IMR-90 (cell line): ENCODE measurements at regions not wholly inside any gene's neighbourhood (a gene's known extent, or its start where the extent isn't known, plus 50 kb on each side); places are given as distances from the start of the nearest gene placed in this dataset.

Experiments used
- ATAC-seq: fragments of 200-7000 bp; cut with Tn5 transposase; 2 replicates; pipeline ENCODE4 v1.9.1; 2020; ENCODE audit warnings: low read depth, mild to moderate bottlenecking, moderate library complexity
- BruUV-seq: library from RNA; stranded (reverse); fragments of 400-500 nt; replicated peaks from 2 replicates; lab custom pipeline; 2021; lab: Mats Ljungman, UMichigan
- CTCF ChIA-PET: fragments of 300-600 bp; formaldehyde crosslinking; extraction: SDS; loops from one replicate; lab custom pipeline; 2021; ENCODE audit warnings: antibody characterized with exemption; lab: Yijun Ruan, JAX
- POLR2A ChIA-PET: fragments of 300-600 bp; sonication (Branson Sonifier 250); formaldehyde crosslinking; loops from one replicate; lab custom pipeline; 2022; ENCODE audit warnings: antibody characterized with exemption; ENCODE audit not compliant: unreplicated experiment; lab: Charles Lee
- DNase-seq: peaks from one replicate; pipeline ENCODE4 v3.0.0; 2013
- H2AFZ ChIP-seq: replicated peaks from 2 replicates; pipeline ENCODE3; 2013; ENCODE audit warnings: low read length, mild to moderate bottlenecking; ENCODE audit not compliant: poor library complexity
- H2AK5ac ChIP-seq: 2 replicates; pipeline ENCODE4 v1.6.1; 2013; ENCODE audit warnings: low read depth, low read length, inconsistent platforms
- H2AK9ac ChIP-seq: replicated peaks from 2 replicates; pipeline ENCODE3; 2013; ENCODE audit warnings: mild to moderate bottlenecking, low read depth, low read length, moderate library complexity; ENCODE audit not compliant: poor library complexity
- H2BK120ac ChIP-seq: 2 replicates; pipeline ENCODE4 v1.6.1; 2013; ENCODE audit warnings: low read depth, low read length, inconsistent platforms
- H2BK15ac ChIP-seq: 3 replicates; pipeline ENCODE4 v1.6.1; 2013; ENCODE audit warnings: low read depth, low read length, inconsistent platforms
- H2BK20ac ChIP-seq: 2 replicates; pipeline ENCODE4 v1.6.1; 2013; ENCODE audit warnings: low read depth, mild to moderate bottlenecking, inconsistent platforms, low read length, moderate library complexity
- H2BK5ac ChIP-seq: 2 replicates; pipeline ENCODE4 v1.6.1; 2013; ENCODE audit warnings: mild to moderate bottlenecking, low read depth, low read length, inconsistent platforms; ENCODE audit not compliant: poor library complexity, severe bottlenecking
- H3K14ac ChIP-seq: replicated peaks from 2 replicates; pipeline ENCODE4 v1.6.1; 2013; ENCODE audit warnings: low read depth, low read length, inconsistent platforms
- H3K18ac ChIP-seq: 2 replicates; pipeline ENCODE4 v1.6.1; 2013; ENCODE audit warnings: low read depth, low read length, control low read depth
- H3K23ac ChIP-seq: 2 replicates; pipeline ENCODE4 v1.6.1; 2013; ENCODE audit warnings: low read depth, low read length, inconsistent platforms
- H3K27ac ChIP-seq: 2 replicates; pipeline ENCODE4 v1.5.1; 2013; ENCODE audit warnings: mild to moderate bottlenecking, control low read depth, low read length; ENCODE audit not compliant: insufficient read depth
- H3K27me3 ChIP-seq: 2 replicates; pipeline ENCODE4 v1.6.1; 2013; ENCODE audit warnings: low read length; ENCODE audit not compliant: control insufficient read depth, insufficient read depth
- H3K36me3 ChIP-seq: 2 replicates; pipeline ENCODE4 v1.6.1; 2013; ENCODE audit warnings: low read length, mixed read lengths; ENCODE audit not compliant: control insufficient read depth, insufficient read depth
- H3K4ac ChIP-seq: 2 replicates; pipeline ENCODE4 v1.6.1; 2013; ENCODE audit warnings: low read depth, low read length, inconsistent platforms
- H3K4me1 ChIP-seq: 2 replicates; pipeline ENCODE4 v1.6.1; 2013; ENCODE audit warnings: low read length, mixed read lengths; ENCODE audit not compliant: control insufficient read depth, insufficient read depth
- H3K4me2 ChIP-seq: 2 replicates; pipeline ENCODE4 v1.6.1; 2013; ENCODE audit warnings: low read depth, mild to moderate bottlenecking, control low read depth, low read length, moderate library complexity
- H3K4me3 ChIP-seq: 2 replicates; pipeline ENCODE4 v1.5.1; 2013; ENCODE audit warnings: low read depth, mild to moderate bottlenecking, control low read depth, low read length, moderate library complexity; ENCODE audit not compliant: insufficient read depth
- H3K56ac ChIP-seq: 2 replicates; pipeline ENCODE4 v1.6.1; 2013; ENCODE audit warnings: low read length, inconsistent platforms; ENCODE audit not compliant: insufficient read depth; ENCODE audit errors: extremely low read depth
- H3K79me1 ChIP-seq, 2 experiments: 2 replicates each; pipeline ENCODE4 v1.6.1; 2013; ENCODE audit warnings: low read length in 2 of 2, inconsistent platforms in 1 of 2, low read depth in 1 of 2
- H3K9ac ChIP-seq: 2 replicates; pipeline ENCODE4 v1.6.1; 2013; ENCODE audit warnings: low read depth, low read length, control low read depth
- H3K9me1 ChIP-seq: 2 replicates; pipeline ENCODE4 v1.6.1; 2013; ENCODE audit warnings: low read length, inconsistent platforms; ENCODE audit not compliant: insufficient read depth
- H3K9me3 ChIP-seq: 2 replicates; pipeline ENCODE4 v1.6.1; 2013; ENCODE audit warnings: low read length; ENCODE audit not compliant: control insufficient read depth, insufficient read depth
- H4K20me1 ChIP-seq: 2 replicates; pipeline ENCODE4 v1.6.1; 2013; ENCODE audit warnings: low read length, inconsistent platforms; ENCODE audit not compliant: insufficient read depth
- H4K5ac ChIP-seq: 2 replicates; pipeline ENCODE4 v1.6.1; 2013; ENCODE audit warnings: mild to moderate bottlenecking, low read depth, low read length, control low read depth
- H4K8ac ChIP-seq, 2 experiments: 2 replicates each; pipeline ENCODE4 v1.6.1; 2013; ENCODE audit warnings: low read depth in 2 of 2, low read length in 2 of 2, control low read depth in 1 of 2, inconsistent platforms in 1 of 2
- H4K91ac ChIP-seq: 2 replicates; pipeline ENCODE4 v1.6.1; 2013; ENCODE audit warnings: low read depth, low read length, inconsistent platforms; ENCODE audit not compliant: insufficient read depth
- BHLHE40 ChIP-seq: fragments of 150-350 bp; IDR thresholded peaks from 2 replicates; pipeline ENCODE4 v1.6.1; 2016; ENCODE audit warnings: mild to moderate bottlenecking, low read depth, low read length
- ELK1 ChIP-seq: fragments of 150-350 bp; IDR thresholded peaks from 2 replicates; pipeline ENCODE4 v1.6.1; 2016; ENCODE audit warnings: low read depth, mild to moderate bottlenecking, low read length, moderate library complexity, borderline replicate concordance
- RCOR1 ChIP-seq: IDR thresholded peaks from 2 replicates; pipeline ENCODE4 v1.6.1; 2012; ENCODE audit warnings: mild to moderate bottlenecking, low read length, improper control_type of control experiment; ENCODE audit not compliant: insufficient replicate concordance
- WGBS, 2 experiments: methylation state at CpG; one replicate each; pipeline versions ENCODE4 v1.1.5 to v1.1.7; 2013; ENCODE audit warnings: missing lambda C conversion rate in 2 of 2; ENCODE audit not compliant: insufficient read length in 1 of 2; ENCODE audit errors: extremely low coverage in 2 of 2; 5-methylcytosine and 5-hydroxymethylcytosine counted together
- dilution Hi-C: fragments of 300-500 bp; cut with HindIII; formaldehyde crosslinking; loops from one replicate; pipeline ENCODE4 v1.14.3; 2018; ENCODE audit warnings: low sequenced_read_pairs; ENCODE audit not compliant: unreplicated experiment
- in situ Hi-C: fragments of 300-500 bp; cut with MboI; formaldehyde crosslinking; loops from 3 replicates; pipeline ENCODE4 v1.14.3; 2019; ENCODE audit warnings: low sequenced_read_pairs, inconsistent platforms, mixed read lengths
- intact Hi-C: fragments of 100-400 bp; cut with micrococcal nuclease; formaldehyde crosslinking; loops from 2 replicates; pipeline ENCODE4 v1.10.0; 2022

- Histone ChIP-seq H3K79me1 (no peaks in the 10 kb centered on the region), H3K27me3 (no peaks in the 10 kb centered on the region), H2BK120ac (no peak overlapping the region), H2AFZ (no peak overlapping the region), H3K23ac (no peak overlapping the region), H3K9ac (no peak overlapping the region), H3K4ac (no peak overlapping the region), H3K18ac (no peak overlapping the region), H2BK15ac (no peak overlapping the region), H3K14ac (no peak overlapping the region), H3K4me3 (no peak overlapping the region), H2BK20ac (no peak overlapping the region), H3K4me1 (no peaks in the 10 kb centered on the region), H2AK5ac (no peak overlapping the region), H2BK5ac (no peak overlapping the region), H3K9me1 (no peaks in the 10 kb centered on the region), H4K91ac (no peak overlapping the region), H4K20me1 (no peaks in the 10 kb centered on the region), H3K56ac (no peak overlapping the region), H4K8ac (no peak overlapping the region), H3K27ac (no peak overlapping the region), H4K5ac (no peak overlapping the region), H2AK9ac (no peak overlapping the region), H3K4me2 (no peak overlapping the region), H3K9me3 (no peaks in the 10 kb centered on the region), H3K36me3 (no peaks in the 10 kb centered on the region)
- no peak for ATAC-seq
- dilution Hi-C loops: no loop called here
- WGBS, 2 experiments: no CpG with 5 or more reads among the region's 6 CpGs
- ChIA-PET POLR2A (no interaction called here), CTCF (no interaction called here)
- no TSS peak for BruUV-seq
- intact Hi-C loops: no loop called here
- DNase-seq: no peak
- no peak for TF ChIP-seq RCOR1
- TF ChIP-seq ELK1: no peak
- no peak for TF ChIP-seq BHLHE40
- in situ Hi-C loops: no loop called here
Measured at GRCh38 chr9:32844259-32844658, 60.9 kb downstream of the TMEM215 start.
